GM23248 (cell line): ENCODE measurements at regions not wholly inside any gene's neighbourhood (a gene's known extent, or its start where the extent isn't known, plus 50 kb on each side); places are given as distances from the start of the nearest gene placed in this dataset.

Source experiments
- EZH2 ChIP-seq: fragments of 200-600 bp; sonication (generic); IDR thresholded peaks from 2 replicates; pipeline ENCODE4 v1.6.1; 2018; ENCODE audit warnings: antibody characterized with exemption, mild to moderate bottlenecking; ENCODE audit not compliant: insufficient read depth, poor library complexity, severe bottlenecking
- EZH2phosphoT487 ChIP-seq: fragments of 200-600 bp; sonication (generic); IDR thresholded peaks from 2 replicates; pipeline ENCODE4 v1.6.1; 2018; ENCODE audit warnings: antibody characterized with exemption, moderate library complexity, mild to moderate bottlenecking, low read depth; ENCODE audit not compliant: insufficient read depth

GRCh38 chr6:66930559-66931290, 1223.7 kb upstream of the EYS start:
- TF ChIP-seq EZH2phosphoT487 (no peak), EZH2 (no peak)
